ENCODE measurements at regions not wholly inside any gene's neighbourhood (a gene's known extent, or its start where the extent isn't known, plus 50 kb on each side); places are given as distances from the start of the nearest gene placed in this dataset.

DNA sequence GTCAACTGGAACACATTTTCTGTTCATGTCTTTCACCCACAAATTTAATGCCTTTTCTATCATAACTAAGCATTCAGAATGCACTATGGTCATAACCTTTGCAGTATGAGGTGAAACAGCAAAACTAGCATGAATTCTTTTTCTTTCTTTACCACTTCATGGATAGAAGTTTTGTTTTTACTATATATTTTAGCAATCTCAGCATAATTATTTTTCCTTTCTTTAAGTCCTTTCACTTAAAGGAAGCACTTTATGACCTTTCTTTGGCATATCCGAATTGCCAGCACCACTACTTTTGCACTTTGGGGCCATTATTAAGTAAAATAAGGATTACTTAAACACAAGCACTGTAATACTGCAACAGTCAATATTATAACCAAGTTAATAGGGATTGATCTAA is 115.1 kb upstream of the DKK2 start:
- 77 to 88% (median 79%) methylated on average over 1 of the region's 1 CpG for WGBS, 5 donors
- no peak overlapping the region for H3K4me3 ChIP-seq
- intact Hi-C loops (cut with DNase I; ENCODE audit: low total_unique reads): no loop called here
- H3K27ac ChIP-seq: no peak overlapping the region
- no peaks in the 10 kb centered on the region for H3K9me3 ChIP-seq
- no peaks in the 10 kb centered on the region for H3K27me3 ChIP-seq (replicated peaks in 1 of 7)
- no peaks in the 10 kb centered on the region for H3K36me3 ChIP-seq
- no peak for DNase-seq
- H3K4me1 ChIP-seq: no peaks in the 10 kb centered on the region
- TF ChIP-seq, protein P1, sequence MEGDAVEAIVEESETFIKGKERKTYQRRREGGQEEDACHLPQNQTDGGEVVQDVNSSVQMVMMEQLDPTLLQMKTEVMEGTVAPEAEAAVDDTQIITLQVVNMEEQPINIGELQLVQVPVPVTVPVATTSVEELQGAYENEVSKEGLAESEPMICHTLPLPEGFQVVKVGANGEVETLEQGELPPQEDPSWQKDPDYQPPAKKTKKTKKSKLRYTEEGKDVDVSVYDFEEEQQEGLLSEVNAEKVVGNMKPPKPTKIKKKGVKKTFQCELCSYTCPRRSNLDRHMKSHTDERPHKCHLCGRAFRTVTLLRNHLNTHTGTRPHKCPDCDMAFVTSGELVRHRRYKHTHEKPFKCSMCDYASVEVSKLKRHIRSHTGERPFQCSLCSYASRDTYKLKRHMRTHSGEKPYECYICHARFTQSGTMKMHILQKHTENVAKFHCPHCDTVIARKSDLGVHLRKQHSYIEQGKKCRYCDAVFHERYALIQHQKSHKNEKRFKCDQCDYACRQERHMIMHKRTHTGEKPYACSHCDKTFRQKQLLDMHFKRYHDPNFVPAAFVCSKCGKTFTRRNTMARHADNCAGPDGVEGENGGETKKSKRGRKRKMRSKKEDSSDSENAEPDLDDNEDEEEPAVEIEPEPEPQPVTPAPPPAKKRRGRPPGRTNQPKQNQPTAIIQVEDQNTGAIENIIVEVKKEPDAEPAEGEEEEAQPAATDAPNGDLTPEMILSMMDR (IDR thresholded peaks at IDR 0.05 in 8 of 11, conservative IDR thresholded peaks at IDR 0.05 in 3 of 11): no peak
- TF ChIP-seq POLR2A (IDR thresholded peaks at IDR 0.05) (no peak), POLR2AphosphoS5 (IDR thresholded peaks at IDR 0.05) (no peak)

DNA sequence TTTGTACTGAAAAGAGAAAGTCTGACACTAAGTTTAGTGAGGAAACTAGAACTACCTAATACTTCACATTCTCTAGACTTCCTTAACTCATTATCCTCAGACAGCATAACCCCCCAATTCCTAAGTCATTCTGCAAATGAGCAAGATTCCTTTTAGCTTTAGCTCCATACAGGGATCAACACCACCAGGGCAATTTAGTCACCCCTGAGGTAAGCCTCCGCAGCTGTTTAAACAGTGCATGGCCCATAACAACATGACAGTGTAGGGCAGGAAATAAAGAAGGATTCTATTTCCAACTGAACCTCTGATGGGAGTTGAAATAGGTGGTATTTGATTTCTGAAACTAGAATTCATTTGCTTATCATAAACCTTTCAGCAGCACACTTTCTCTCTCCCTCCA is 112.8 kb upstream of the DKK2 start:
- Histone ChIP-seq H3K4me1 (no peaks in the 10 kb centered on the region), H3K9me3 (no peaks in the 10 kb centered on the region), H3K4me3 (no peak overlapping the region), H3K27me3 (replicated peaks in 1 of 7) (no peaks in the 10 kb centered on the region), H3K36me3 (no peaks in the 10 kb centered on the region), H3K27ac (no peak overlapping the region)
- WGBS, 5 donors: 86 to 96% (median 89%) methylated on average over 1 of the region's 1 CpG
- TF ChIP-seq, protein P1 (IDR thresholded peaks at IDR 0.05 in 8 of 11, conservative IDR thresholded peaks at IDR 0.05 in 3 of 11): no peak
- TF ChIP-seq POLR2AphosphoS5 (IDR thresholded peaks at IDR 0.05) (no peak), POLR2A (IDR thresholded peaks at IDR 0.05) (no peak)
- DNase-seq: no peak
- intact Hi-C loops (cut with DNase I; ENCODE audit: low total_unique reads): no loop called here

GRCh38 chr4:107147873-107148272 is 111.8 kb upstream of the DKK2 start:
- 56 to 78% (median 63%) methylated on average over 1 of the region's 1 CpG for WGBS, 5 donors
- TF ChIP-seq, protein P1 (IDR thresholded peaks at IDR 0.05 in 8 of 11, conservative IDR thresholded peaks at IDR 0.05 in 3 of 11): no peak
- TF ChIP-seq POLR2AphosphoS5 (IDR thresholded peaks at IDR 0.05) (no peak), POLR2A (IDR thresholded peaks at IDR 0.05) (no peak)
- Histone ChIP-seq H3K4me1 (no peaks in the 10 kb centered on the region), H3K4me3 (no peak overlapping the region), H3K9me3 (no peaks in the 10 kb centered on the region), H3K27ac (no peak overlapping the region), H3K27me3 (replicated peaks in 1 of 7) (no peaks in the 10 kb centered on the region), H3K36me3 (no peaks in the 10 kb centered on the region)
- intact Hi-C loops (cut with DNase I; ENCODE audit: low total_unique reads): no loop called here
- no peak for DNase-seq

DNA sequence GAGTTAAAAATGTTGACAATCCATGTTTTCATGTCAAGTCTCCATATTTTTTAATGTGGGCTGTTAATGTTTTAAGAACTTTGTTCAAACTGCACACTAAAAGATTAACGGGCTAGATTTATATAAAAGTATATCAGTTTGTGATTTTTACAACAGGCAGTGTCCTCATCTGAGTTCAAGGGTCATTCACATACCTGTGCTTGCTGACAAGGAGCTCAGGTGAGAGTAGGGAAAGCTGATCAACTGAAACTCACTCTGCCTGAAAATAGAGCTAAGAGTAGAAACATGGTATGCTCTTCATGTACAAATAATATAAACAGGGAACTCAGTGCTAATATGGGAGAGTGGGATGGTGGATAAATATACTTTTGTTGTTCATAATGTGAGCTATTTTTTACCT is 102.3 kb upstream of the DKK2 start:
- Histone ChIP-seq H3K9me3 (no peaks in the 10 kb centered on the region), H3K27me3 (replicated peaks in 1 of 7) (no peaks in the 10 kb centered on the region), H3K36me3 (no peaks in the 10 kb centered on the region), H3K27ac (no peak overlapping the region), H3K4me1 (no peaks in the 10 kb centered on the region), H3K4me3 (no peak overlapping the region)
- 75 to 91% (median 84%) methylated on average over 1 of the region's 1 CpG for WGBS, 5 donors
- DNase-seq: no peak
- intact Hi-C loops (cut with DNase I; ENCODE audit: low total_unique reads): no loop called here
- no peak for TF ChIP-seq POLR2AphosphoS5 (IDR thresholded peaks at IDR 0.05)
- TF ChIP-seq, protein P1 (IDR thresholded peaks at IDR 0.05 in 8 of 11, conservative IDR thresholded peaks at IDR 0.05 in 3 of 11): no peak
- TF ChIP-seq POLR2A (IDR thresholded peaks at IDR 0.05): no peak
